ENCODE measurements at regions not wholly inside any gene's neighbourhood (a gene's known extent, or its start where the extent isn't known, plus 50 kb on each side); places are given as distances from the start of the nearest gene placed in this dataset.
A peak's percentile ranks its signal among the peaks of the same experiment; 100 is the strongest.

DNA sequence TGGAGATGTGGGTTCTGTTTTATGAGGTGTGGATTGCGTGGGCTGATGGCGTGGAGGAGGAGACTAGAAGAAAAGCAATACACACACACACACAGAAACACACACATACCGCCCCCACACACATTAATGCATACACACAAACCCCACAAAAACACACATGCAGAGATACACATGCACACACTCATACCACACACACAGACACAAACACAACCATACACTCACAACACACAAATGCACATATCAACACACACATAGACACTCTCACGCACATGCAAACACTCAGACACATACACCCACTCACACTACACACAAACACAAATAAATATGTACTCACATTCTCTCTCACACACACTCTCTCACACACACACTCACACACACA lies 75.7 kb upstream of the UBL3 start:
- TF ChIP-seq CTCF (IDR thresholded peaks at IDR 0.05; ENCODE audit: extremely low read depth, missing control alignments), result no peak
- DNase-seq (ENCODE audit: low spot score), result no peak

DNA sequence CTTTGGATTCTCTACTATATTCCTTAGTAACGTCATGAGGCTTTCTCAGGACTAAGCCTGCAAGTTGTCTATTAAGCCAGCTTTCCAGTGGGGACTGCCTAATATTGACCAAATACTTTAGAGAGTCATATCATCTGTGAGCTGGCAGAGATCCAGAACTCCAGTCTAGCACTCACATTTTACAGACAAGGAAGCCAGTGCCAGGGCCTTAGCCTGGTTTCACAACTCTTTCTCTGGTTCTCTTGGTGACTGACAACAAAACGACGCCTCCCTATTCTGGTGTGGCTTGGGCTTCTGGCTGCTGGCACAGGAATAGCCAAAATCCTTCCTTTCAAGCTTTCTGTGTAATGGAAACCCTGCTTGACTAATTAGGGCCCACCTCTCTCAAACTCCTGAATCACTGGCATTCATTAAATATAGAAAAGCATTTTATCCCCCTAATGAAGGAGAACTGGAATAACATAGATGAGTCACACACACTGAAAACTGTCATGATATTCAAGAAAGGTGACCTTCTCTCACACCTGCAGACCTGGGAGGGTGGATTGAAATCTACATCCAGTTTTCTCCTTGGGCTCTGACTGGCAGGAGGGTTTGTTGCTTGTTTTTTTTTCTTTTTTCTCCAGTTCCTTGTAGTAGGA lies 75.2 kb upstream of the UBL3 start:
- TF ChIP-seq CTCF (IDR thresholded peaks at IDR 0.05; ENCODE audit: extremely low read depth, missing control alignments), result no peak
- DNase-seq (ENCODE audit: low spot score), result no peak

GRCh38 chr13:29924482-29925350 lies 74.3 kb upstream of the UBL3 start:
- DNase-seq (ENCODE audit: low spot score), result no peak
- TF ChIP-seq CTCF (IDR thresholded peaks at IDR 0.05; ENCODE audit: extremely low read depth, missing control alignments), result no peak

DNA sequence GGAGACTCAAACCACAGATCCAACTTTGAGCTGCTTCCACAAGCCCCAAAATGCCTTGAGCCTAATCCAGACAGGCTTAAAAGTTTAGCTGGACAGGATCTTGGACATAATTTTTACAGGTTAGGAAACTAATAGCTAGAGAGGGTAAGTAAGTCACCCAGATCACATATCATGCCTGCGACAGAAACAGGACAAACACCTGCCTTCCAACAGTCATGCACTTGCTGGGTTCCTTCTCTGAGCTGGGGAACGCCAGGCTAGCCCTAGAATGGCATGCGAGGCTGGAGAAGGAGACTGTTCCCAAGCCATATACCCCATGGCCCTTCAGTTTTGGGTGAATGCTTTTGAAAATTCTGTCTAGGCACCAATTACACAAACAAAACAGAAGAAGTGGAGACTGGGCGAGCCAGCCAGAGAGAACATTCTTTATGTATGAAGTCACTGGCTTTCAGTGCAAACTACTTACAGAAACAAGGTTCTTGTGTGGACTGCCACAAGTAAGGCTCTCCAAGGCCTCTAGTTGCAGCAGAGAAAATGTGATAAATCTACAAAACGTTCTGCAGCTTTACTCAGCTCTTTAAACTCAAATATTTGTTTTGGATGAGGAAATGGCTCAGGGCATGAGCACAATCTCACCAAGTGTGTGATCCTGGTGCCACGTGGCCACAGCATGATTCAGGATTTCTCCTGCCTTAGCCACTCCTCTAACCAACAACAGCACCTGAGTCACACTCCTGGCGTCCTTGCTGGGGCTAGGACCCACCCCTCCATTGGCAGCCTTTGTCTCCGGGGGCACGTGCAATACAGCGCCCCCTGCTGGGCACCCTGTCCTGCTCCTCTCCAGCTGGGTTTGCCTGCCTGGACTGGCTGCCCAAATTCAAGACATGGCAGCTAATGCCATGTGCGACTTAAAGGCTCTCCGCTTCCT lies 73.4 kb upstream of the UBL3 start:
- TF ChIP-seq CTCF (IDR thresholded peaks at IDR 0.05; ENCODE audit: extremely low read depth, missing control alignments), result peak; percentile 71

GRCh38 chr13:29922896-29923295 lies 72.5 kb upstream of the UBL3 start:
- DNase-seq (ENCODE audit: low spot score), result no peak

More for the DNA sequence above, 73.4 kb upstream of the UBL3 start:
- peak; percentile 58 for DNase-seq (ENCODE audit: low spot score)

GRCh38 chr13:29922281-29922821 lies 71.9 kb upstream of the UBL3 start:
- TF ChIP-seq CTCF (IDR thresholded peaks at IDR 0.05; ENCODE audit: extremely low read depth, missing control alignments), result no peak

More at GRCh38 chr13:29922896-29923295, 72.5 kb upstream of the UBL3 start:
- TF ChIP-seq CTCF (IDR thresholded peaks at IDR 0.05; ENCODE audit: extremely low read depth, missing control alignments), result no peak

More at GRCh38 chr13:29922281-29922821, 71.9 kb upstream of the UBL3 start:
- DNase-seq (ENCODE audit: low spot score), result no peak
